ENCODE measurements at regions not wholly inside any gene's neighbourhood (a gene's known extent, or its start where the extent isn't known, plus 50 kb on each side); places are given as distances from the start of the nearest gene placed in this dataset.

- TF ChIP-seq EZH2 (IDR thresholded peaks at IDR 0.05; ENCODE audit: borderline replicate concordance, low read depth, low read length, severe bottlenecking) (no peak), CTCF (IDR thresholded peaks at IDR 0.05; ENCODE audit: borderline replicate concordance, extremely low read depth, low read length, poor library complexity, severe bottlenecking) (no peak)
Measured at GRCh38 chr3:107217172-107217571, 160.1 kb upstream of the CCDC54 start.
